Keratinocyte (primary cell): ENCODE measurements at regions not wholly inside any gene's neighbourhood (a gene's known extent, or its start where the extent isn't known, plus 50 kb on each side); places are given as distances from the start of the nearest gene placed in this dataset.

Source experiments
- DNase-seq: peaks from one replicate; pipeline ENCODE4 v3.0.0-alpha.2; 2011; ENCODE audit warnings: low read depth, missing footprints, low spot score
- FAIRE-seq: peaks from 2 replicates; lab custom pipeline; 2011; peaks lifted over from hg19 to GRCh38; lab: Jason Lieb, UNC
- H2AFZ ChIP-seq: 2 replicates; pipeline ENCODE4 v1.6.0; 2012; ENCODE audit warnings: low read length, control low read depth, inconsistent platforms; ENCODE audit not compliant: control insufficient read depth
- H3K27ac ChIP-seq: 2 replicates; pipeline ENCODE4 v1.5.1; 2011; ENCODE audit warnings: low read length; ENCODE audit not compliant: control insufficient read depth, insufficient read depth
- H3K27me3 ChIP-seq: 3 replicates; pipeline ENCODE4 v1.6.0; 2011; ENCODE audit warnings: low read length; ENCODE audit not compliant: control insufficient read depth, insufficient read depth; ENCODE audit errors: extremely low read depth
- H3K36me3 ChIP-seq, 2 experiments: 2 replicates in 1 of 2; 3 replicates in 1 of 2; pipeline ENCODE4 v1.5.1; 2011; ENCODE audit warnings: low read length in 2 of 2, mild to moderate bottlenecking in 1 of 2; ENCODE audit not compliant: control insufficient read depth in 2 of 2, insufficient read depth in 2 of 2; ENCODE audit errors: extremely low read depth in 1 of 2
- H3K4me1 ChIP-seq: 3 replicates; pipeline ENCODE4 v1.5.1; 2011; ENCODE audit warnings: low read length; ENCODE audit not compliant: control insufficient read depth, insufficient read depth; ENCODE audit errors: extremely low read depth
- H3K4me2 ChIP-seq: 3 replicates; pipeline ENCODE4 v1.6.0; 2011; ENCODE audit warnings: low read depth, low read length; ENCODE audit not compliant: control insufficient read depth, insufficient read depth; ENCODE audit errors: extremely low read depth
- H3K4me3 ChIP-seq, 3 experiments: fragments of 200-600 bp in 1 of 3; sonication (generic) in 1 of 3; 2 replicates in 2 of 3; 3 replicates in 1 of 3; pipeline ENCODE4 v1.5.1; 2011 to 2016; ENCODE audit warnings: low read length in 3 of 3, mild to moderate bottlenecking in 3 of 3, control low read depth in 2 of 3, inconsistent platforms in 1 of 3, low read depth in 1 of 3, mixed read lengths in 1 of 3, mixed run types in 1 of 3, moderate library complexity in 1 of 3; ENCODE audit not compliant: control insufficient read depth in 2 of 3, insufficient read depth in 2 of 3; ENCODE audit errors: extremely low read depth in 1 of 3
- H3K79me2 ChIP-seq: 2 replicates; pipeline ENCODE4 v1.6.0; 2012; ENCODE audit warnings: low read length; ENCODE audit not compliant: control insufficient read depth, insufficient read depth
- H3K9ac ChIP-seq: 3 replicates; pipeline ENCODE4 v1.6.0; 2011; ENCODE audit warnings: low read length; ENCODE audit not compliant: control insufficient read depth, insufficient read depth; ENCODE audit errors: extremely low read depth
- H3K9me1 ChIP-seq: 3 replicates; pipeline ENCODE4 v1.6.0; 2011; ENCODE audit warnings: low read length; ENCODE audit not compliant: control insufficient read depth, insufficient read depth; ENCODE audit errors: extremely low read depth
- H3K9me3 ChIP-seq: 2 replicates; pipeline ENCODE4 v1.5.1; 2012; ENCODE audit warnings: low read depth, low read length; ENCODE audit not compliant: control insufficient read depth
- H4K20me1 ChIP-seq: 3 replicates; pipeline ENCODE4 v1.6.0; 2011; ENCODE audit warnings: low read length; ENCODE audit not compliant: control insufficient read depth, insufficient read depth; ENCODE audit errors: extremely low read depth
- EZH2 ChIP-seq: IDR thresholded peaks from one replicate; pipeline ENCODE4 v1.6.1; 2012; ENCODE audit warnings: inconsistent platforms, mild to moderate bottlenecking, low read length, moderate library complexity
- dilution Hi-C: fragments of 300-500 bp; cut with MboI; formaldehyde crosslinking; loops from one replicate; pipeline ENCODE4 v1.7.0; 2020; ENCODE audit warnings: low sequenced_read_pairs; ENCODE audit not compliant: extremely low pct_ligation_motif_present
- TF ChIP-seq, protein P1 (sequence below), 3 experiments: IDR thresholded peaks in 1 of 3; conservative IDR thresholded peaks in 1 of 3; optimal IDR thresholded peaks in 1 of 3; 2 replicates in 2 of 3; 3 replicates in 1 of 3; pipeline versions ENCODE3 to v1.5.1; 2011; ENCODE audit warnings: low read length in 3 of 3, mild to moderate bottlenecking in 3 of 3, moderate library complexity in 2 of 3, control low read depth in 1 of 3, inconsistent platforms in 1 of 3; ENCODE audit not compliant: insufficient read depth in 2 of 3; ENCODE audit errors: extremely low read depth in 1 of 3

DNA sequence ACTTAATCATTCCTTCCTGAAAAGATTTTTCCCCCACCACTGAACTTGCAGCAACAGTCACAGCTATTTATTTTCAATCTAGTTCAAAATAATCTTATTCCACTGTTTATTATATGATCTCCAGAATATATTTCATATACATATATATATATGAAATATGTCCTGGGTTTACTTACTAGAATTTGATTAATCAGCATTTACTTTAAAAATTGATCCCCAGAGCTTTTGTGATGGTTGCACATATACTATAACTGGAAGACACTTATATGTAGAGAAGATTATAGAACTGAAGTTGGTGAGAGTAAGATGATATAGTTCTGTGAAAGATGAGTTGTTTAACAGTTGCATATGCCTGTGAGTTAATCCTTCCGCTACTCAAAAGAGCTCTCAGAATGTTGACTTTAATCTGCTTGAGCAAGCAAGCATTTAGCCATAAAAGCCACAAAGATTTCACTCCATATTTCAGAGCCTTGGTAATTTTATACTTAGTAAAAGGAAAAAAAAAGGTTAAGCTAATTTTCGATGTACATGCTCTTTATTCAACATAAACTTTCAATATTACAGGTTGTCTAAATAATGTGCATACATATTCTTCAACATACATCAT lies 399.3 kb upstream of the CDH9 start:
- no peak for FAIRE-seq
- Histone ChIP-seq H3K79me2 (no peaks in the 10 kb centered on the region), H3K4me2 (no peak overlapping the region), H4K20me1 (no peaks in the 10 kb centered on the region), H3K36me3 (no peaks in the 10 kb centered on the region), H3K9me1 (no peaks in the 10 kb centered on the region), H3K9ac (no peak overlapping the region), H2AFZ (no peak overlapping the region), H3K9me3 (no peaks in the 10 kb centered on the region), H3K4me1 (peaks cover 5% of the 10 kb centered on the region), H3K27me3 (no peaks in the 10 kb centered on the region), H3K4me3 (no peak overlapping the region), H3K27ac (no peak overlapping the region)
- dilution Hi-C loops: no loop called here
- no peak for DNase-seq
- no peak for TF ChIP-seq EZH2
- TF ChIP-seq, protein P1, sequence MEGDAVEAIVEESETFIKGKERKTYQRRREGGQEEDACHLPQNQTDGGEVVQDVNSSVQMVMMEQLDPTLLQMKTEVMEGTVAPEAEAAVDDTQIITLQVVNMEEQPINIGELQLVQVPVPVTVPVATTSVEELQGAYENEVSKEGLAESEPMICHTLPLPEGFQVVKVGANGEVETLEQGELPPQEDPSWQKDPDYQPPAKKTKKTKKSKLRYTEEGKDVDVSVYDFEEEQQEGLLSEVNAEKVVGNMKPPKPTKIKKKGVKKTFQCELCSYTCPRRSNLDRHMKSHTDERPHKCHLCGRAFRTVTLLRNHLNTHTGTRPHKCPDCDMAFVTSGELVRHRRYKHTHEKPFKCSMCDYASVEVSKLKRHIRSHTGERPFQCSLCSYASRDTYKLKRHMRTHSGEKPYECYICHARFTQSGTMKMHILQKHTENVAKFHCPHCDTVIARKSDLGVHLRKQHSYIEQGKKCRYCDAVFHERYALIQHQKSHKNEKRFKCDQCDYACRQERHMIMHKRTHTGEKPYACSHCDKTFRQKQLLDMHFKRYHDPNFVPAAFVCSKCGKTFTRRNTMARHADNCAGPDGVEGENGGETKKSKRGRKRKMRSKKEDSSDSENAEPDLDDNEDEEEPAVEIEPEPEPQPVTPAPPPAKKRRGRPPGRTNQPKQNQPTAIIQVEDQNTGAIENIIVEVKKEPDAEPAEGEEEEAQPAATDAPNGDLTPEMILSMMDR (optimal IDR thresholded peaks at IDR 0.05 in 1 of 3, IDR thresholded peaks at IDR 0.05 in 1 of 3, conservative IDR thresholded peaks at IDR 0.05 in 1 of 3; ENCODE audit: extremely low read depth in 1 of 3, insufficient read depth in 2 of 3, low read length in 3 of 3): no peak

DNA sequence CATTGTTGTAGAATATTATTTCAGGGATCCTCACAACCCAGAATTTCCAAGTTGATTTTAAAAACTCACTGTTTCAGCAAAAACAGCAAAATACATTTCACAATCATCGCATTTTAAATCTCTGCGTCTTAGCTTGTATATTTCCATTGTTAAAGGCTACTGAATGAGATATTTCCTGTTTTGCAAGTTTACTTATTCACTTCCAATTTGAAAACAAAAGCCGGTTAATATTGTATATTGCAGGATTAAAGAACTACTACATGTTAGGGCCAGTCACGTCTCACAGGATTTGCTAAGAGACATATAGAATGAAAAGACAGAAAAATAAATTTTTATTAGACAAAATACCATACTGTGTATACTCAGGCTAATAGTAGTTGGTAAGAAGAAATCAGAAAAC lies 395.9 kb upstream of the CDH9 start:
- Histone ChIP-seq H2AFZ (no peak overlapping the region), H3K36me3 (no peaks in the 10 kb centered on the region), H3K9me1 (no peaks in the 10 kb centered on the region), H3K4me2 (peak overlapping the region; percentile 55), H4K20me1 (no peaks in the 10 kb centered on the region), H3K9ac (no peak overlapping the region), H3K27ac (no peak overlapping the region), H3K9me3 (no peaks in the 10 kb centered on the region), H3K4me3 (no peak overlapping the region), H3K79me2 (no peaks in the 10 kb centered on the region), H3K4me1 (peaks cover 5% of the 10 kb centered on the region), H3K27me3 (no peaks in the 10 kb centered on the region)
- FAIRE-seq: no peak
- TF ChIP-seq, protein P1 (optimal IDR thresholded peaks at IDR 0.05 in 1 of 3, IDR thresholded peaks at IDR 0.05 in 1 of 3, conservative IDR thresholded peaks at IDR 0.05 in 1 of 3; ENCODE audit: extremely low read depth in 1 of 3, insufficient read depth in 2 of 3, low read length in 3 of 3): no peak
- no peak for TF ChIP-seq EZH2
- dilution Hi-C loops: no loop called here
- no peak for DNase-seq
